MCF 10A (cell line): ENCODE measurements at regions not wholly inside any gene's neighbourhood (a gene's known extent, or its start where the extent isn't known, plus 50 kb on each side); places are given as distances from the start of the nearest gene placed in this dataset.
"Not testable (repeated sequence)": the region's sequence is repeated elsewhere in the genome, so short reads cannot be mapped to it uniquely, and the experiment has no call there.

Source experiments
- BruUV-seq: library from RNA; stranded (reverse); fragments of 400-500 nt; replicated peaks from 2 replicates; lab custom pipeline; 2021; lab: Mats Ljungman, UMichigan
- CTCF ChIA-PET: fragments of 300-600 bp; sonication (Branson Sonifier 250); formaldehyde crosslinking; extraction: SDS; loops from one replicate; lab custom pipeline; 2021; ENCODE audit warnings: antibody characterized with exemption, inconsistent platforms; lab: Yijun Ruan, JAX
- POLR2A ChIA-PET: fragments of 300-600, 350-650 bp; sonication (Branson Sonifier 250); formaldehyde crosslinking; extraction: SDS; loops from one replicate; lab custom pipeline; 2020; ENCODE audit warnings: antibody characterized with exemption, inconsistent platforms; lab: Yijun Ruan, JAX
- DNase-seq: peaks from one replicate; pipeline ENCODE4 v3.0.0-alpha.2; 2018; ENCODE audit not compliant: unreplicated experiment
- H3K27ac Mint-ChIP-seq: one replicate; pipeline ENCODE4 v1.8.0; 2022; ENCODE audit warnings: mild to moderate bottlenecking, low read depth, mixed read lengths; ENCODE audit not compliant: unreplicated experiment
- H3K27me3 Mint-ChIP-seq: one replicate; pipeline ENCODE4 v1.8.0; 2022; ENCODE audit warnings: mixed read lengths; ENCODE audit not compliant: insufficient read depth, unreplicated experiment
- H3K36me3 Mint-ChIP-seq: one replicate; pipeline ENCODE4 v1.8.0; 2022; ENCODE audit warnings: mild to moderate bottlenecking, moderate library complexity, mixed read lengths; ENCODE audit not compliant: insufficient read depth, unreplicated experiment
- H3K4me1 Mint-ChIP-seq: one replicate; pipeline ENCODE4 v1.8.0; 2022; ENCODE audit warnings: mixed read lengths; ENCODE audit not compliant: insufficient read depth, unreplicated experiment
- H3K4me3 Mint-ChIP-seq: one replicate; pipeline ENCODE4 v1.8.0; 2022; ENCODE audit warnings: mild to moderate bottlenecking, moderate library complexity, mixed read lengths; ENCODE audit not compliant: unreplicated experiment
- H3K9me3 Mint-ChIP-seq: one replicate; pipeline ENCODE4 v1.8.0; 2022; ENCODE audit warnings: mixed read lengths; ENCODE audit not compliant: unreplicated experiment
- intact Hi-C: fragments of 100-400 bp; cut with micrococcal nuclease; formaldehyde crosslinking; loops from 2 replicates; pipeline ENCODE4 v1.14.1; 2022
- TF ChIP-seq, protein P1 (sequence below): fragments of 200-600 bp; IDR thresholded peaks from one replicate; pipeline ENCODE4 v1.8.0; 2022; ENCODE audit warnings: antibody characterized with exemption, mild to moderate bottlenecking; ENCODE audit not compliant: unreplicated experiment

DNA sequence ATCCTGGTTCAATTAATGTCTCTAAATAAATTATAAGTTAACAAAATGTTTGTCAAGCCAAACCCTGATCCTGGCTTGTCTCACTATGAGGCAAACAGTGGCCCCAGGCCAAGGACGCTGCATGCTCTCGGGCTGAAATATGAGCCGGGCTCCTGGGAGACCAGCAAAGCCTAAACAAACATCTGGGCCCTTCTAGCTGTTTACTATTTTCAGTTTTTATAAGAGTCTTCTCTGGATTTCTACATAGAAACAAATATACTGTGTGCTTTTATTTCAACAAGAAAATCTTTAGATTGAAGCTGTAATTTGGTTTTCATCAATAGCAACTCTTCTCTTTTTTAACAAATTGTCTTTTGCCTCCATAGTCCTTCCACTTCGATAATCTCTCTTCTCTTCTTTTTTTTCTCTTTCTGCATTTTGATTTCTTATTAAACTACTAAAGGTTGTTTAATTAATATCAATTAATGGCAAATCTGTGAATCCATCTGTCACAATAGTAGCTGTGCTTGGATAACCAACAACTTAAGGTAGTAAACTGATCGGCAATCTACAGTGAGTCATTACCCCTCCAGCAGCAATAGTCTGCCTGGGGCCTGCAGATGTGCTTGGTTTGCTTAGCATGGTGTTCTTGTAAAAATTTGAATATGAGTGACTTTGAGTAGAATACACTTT is 83.3 kb upstream of the DNAJC1 start:
- BruUV-seq: no TSS peak
- intact Hi-C loops: no loop called here
- Mint-ChIP-seq H3K4me3 (peak overlapping the region; percentile 48), H3K36me3 (no peaks in the 10 kb centered on the region), H3K27me3 (no peaks in the 10 kb centered on the region), H3K4me1 (peaks cover 26% of the 10 kb centered on the region), H3K9me3 (no peaks in the 10 kb centered on the region), H3K27ac (peak overlapping the region; percentile 90)
- peak; percentile 87 for DNase-seq
- ChIA-PET POLR2A (interaction anchor here (0.7 to 3.9 kb wide), 9 partner anchors 12 to 1245 kb away, joined by 3 to 26 read pairs (median 4); partner anchors contain the start of genes COMMD3 and DNAJC1), CTCF (interaction anchor here (0.7 kb wide), 1 partner anchor 40 kb away, joined by 4 read pairs; no protein-coding TSS in a partner anchor)
- TF ChIP-seq, protein P1, sequence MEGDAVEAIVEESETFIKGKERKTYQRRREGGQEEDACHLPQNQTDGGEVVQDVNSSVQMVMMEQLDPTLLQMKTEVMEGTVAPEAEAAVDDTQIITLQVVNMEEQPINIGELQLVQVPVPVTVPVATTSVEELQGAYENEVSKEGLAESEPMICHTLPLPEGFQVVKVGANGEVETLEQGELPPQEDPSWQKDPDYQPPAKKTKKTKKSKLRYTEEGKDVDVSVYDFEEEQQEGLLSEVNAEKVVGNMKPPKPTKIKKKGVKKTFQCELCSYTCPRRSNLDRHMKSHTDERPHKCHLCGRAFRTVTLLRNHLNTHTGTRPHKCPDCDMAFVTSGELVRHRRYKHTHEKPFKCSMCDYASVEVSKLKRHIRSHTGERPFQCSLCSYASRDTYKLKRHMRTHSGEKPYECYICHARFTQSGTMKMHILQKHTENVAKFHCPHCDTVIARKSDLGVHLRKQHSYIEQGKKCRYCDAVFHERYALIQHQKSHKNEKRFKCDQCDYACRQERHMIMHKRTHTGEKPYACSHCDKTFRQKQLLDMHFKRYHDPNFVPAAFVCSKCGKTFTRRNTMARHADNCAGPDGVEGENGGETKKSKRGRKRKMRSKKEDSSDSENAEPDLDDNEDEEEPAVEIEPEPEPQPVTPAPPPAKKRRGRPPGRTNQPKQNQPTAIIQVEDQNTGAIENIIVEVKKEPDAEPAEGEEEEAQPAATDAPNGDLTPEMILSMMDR: no peak

DNA sequence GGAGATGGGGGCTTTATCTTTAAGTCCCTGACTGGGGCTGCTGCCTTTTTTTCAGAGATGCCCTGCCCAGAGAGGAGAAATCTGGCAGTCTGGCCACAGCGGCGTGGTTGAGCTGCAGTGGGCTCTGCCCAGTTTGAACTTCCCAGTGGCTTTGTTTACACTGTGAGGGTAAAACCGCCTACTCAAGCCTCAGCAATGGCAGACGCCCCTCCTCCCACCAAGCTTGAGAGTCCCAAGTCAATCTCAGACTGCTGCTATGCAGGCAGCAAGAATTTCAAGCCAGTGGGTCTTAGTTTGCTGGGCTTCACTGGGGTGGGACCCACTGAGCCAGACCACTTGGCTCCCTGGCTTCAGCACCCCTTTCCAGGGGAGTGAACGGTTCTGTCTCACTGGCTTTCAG is 76.4 kb upstream of the DNAJC1 start:
- H3K9me3 Mint-ChIP-seq, H3K4me3 Mint-ChIP-seq, CTCF ChIA-PET, H3K27ac Mint-ChIP-seq, DNase-seq, H3K4me1 Mint-ChIP-seq, intact Hi-C loops, BruUV-seq, H3K36me3 Mint-ChIP-seq: not testable (repeated sequence)
- POLR2A ChIA-PET: interaction anchor here (0.7 kb wide), 1 partner anchor 185 kb away, joined by 3 read pairs; no protein-coding TSS in a partner anchor
- H3K27me3 Mint-ChIP-seq: peaks cover 15% of the 10 kb centered on the region

DNA sequence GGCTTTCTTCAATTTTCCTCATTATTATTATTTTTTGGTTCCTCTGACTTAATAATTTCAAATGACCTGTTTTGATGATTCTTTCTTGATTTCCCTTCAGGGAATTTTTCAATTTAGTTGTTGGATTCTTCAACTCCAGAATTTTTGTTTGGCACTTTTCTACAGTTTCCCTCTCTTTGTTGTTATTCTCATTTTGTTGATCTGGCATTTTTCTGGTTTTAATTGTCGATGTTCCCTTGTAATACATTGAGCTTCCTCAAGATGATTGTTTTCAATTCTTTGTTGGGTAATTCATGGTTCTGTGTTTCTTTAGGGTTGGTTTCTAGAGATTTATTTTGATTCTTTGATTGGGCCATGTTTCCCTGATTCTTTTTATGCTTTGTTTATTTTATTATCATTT is 67.8 kb upstream of the DNAJC1 start:
- CTCF ChIA-PET: no interaction called here
- H3K9me3 Mint-ChIP-seq: peaks cover 20% of the 10 kb centered on the region

DNA sequence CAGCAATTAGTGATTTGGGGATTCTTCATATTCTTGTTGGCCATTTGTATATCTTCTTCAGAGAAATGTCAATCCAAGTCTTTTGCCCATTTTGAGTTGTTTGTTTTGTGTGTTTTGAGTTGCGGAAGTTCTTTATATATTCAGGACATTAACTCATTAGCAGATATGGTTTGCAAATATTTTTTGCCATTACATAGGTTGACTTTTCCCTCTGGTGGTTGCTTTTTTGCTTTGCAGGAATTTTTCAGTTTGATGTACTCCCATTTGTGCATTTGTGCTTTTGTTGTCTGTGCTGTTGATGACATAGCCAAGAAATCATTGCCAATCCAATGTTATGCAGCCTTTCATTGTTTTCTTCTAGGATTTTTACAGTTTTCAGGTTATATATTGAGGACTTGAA is 63.6 kb upstream of the DNAJC1 start:
- BruUV-seq: no TSS peak
- CTCF ChIA-PET: no interaction called here
- Mint-ChIP-seq H3K36me3 (no peaks in the 10 kb centered on the region), H3K9me3 (peaks cover 16% of the 10 kb centered on the region), H3K27ac (no peak overlapping the region), H3K27me3 (peaks cover 14% of the 10 kb centered on the region), H3K4me1 (no peaks in the 10 kb centered on the region), H3K4me3 (no peak overlapping the region)
- intact Hi-C loops: no loop called here
- no peak for DNase-seq
- POLR2A ChIA-PET: no interaction called here
- TF ChIP-seq, protein P1: no peak

More for the DNA sequence above, 67.8 kb upstream of the DNAJC1 start:
- Mint-ChIP-seq H3K36me3 (no peaks in the 10 kb centered on the region), H3K27ac (no peak overlapping the region), H3K4me1 (no peaks in the 10 kb centered on the region), H3K27me3 (peaks cover 14% of the 10 kb centered on the region), H3K4me3 (no peak overlapping the region)
- TF ChIP-seq, protein P1: no peak
- DNase-seq: no peak
- intact Hi-C loops: no loop called here
- BruUV-seq: no TSS peak
- POLR2A ChIA-PET: interaction anchor here (1.2 kb wide), 1 partner anchor 14 kb away, joined by 3 read pairs; no protein-coding TSS in a partner anchor

DNA sequence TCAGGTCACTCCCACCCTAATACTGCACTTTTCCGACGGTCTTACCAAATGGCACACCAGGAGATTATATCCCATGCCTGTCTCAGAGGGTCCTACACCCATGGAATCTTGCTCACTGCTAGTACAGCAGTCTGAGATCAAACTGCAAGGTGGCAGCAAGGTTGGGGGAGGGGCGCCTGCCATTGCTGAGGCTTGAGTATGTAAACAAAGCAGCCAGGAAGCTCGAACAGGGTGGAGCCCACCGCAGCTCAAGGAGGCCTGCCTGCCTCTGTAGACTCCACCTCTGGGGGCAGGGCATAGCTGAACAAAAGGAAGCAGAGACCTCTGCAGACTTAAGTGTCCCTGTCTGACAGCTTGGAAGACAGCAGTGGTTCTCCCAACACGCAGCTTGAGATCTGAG is 57.5 kb upstream of the DNAJC1 start:
- H3K9me3 Mint-ChIP-seq, DNase-seq, H3K4me1 Mint-ChIP-seq, POLR2A ChIA-PET, H3K4me3 Mint-ChIP-seq, H3K27me3 Mint-ChIP-seq, BruUV-seq, H3K36me3 Mint-ChIP-seq, intact Hi-C loops, H3K27ac Mint-ChIP-seq: not testable (repeated sequence)
- CTCF ChIA-PET: interaction anchor here (0.6 kb wide), 1 partner anchor 25 kb away, joined by 3 read pairs; no protein-coding TSS in a partner anchor
